GOT3 (cell line): ENCODE measurements at regions not wholly inside any gene's neighbourhood (a gene's known extent, or its start where the extent isn't known, plus 50 kb on each side); places are given as distances from the start of the nearest gene placed in this dataset.

ENCODE experiments used
- DNase-seq: peaks from one replicate; lab custom pipeline; 2025; ENCODE audit warnings: mixed read lengths; lab: John Stamatoyannopoulos, UW

- DNase-seq: no peak
Observed at GRCh38 chr10:78742406-78742729, 326.4 kb upstream of the ZMIZ1 start.

GRCh38 chr10:78742730-78743615 is 325.8 kb upstream of the ZMIZ1 start:
- no peak for DNase-seq

- no peak for DNase-seq
Observed at GRCh38 chr10:78744056-78744455, 324.7 kb upstream of the ZMIZ1 start.

- no peak for DNase-seq
Observed at GRCh38 chr10:78744491-78745090, 324.2 kb upstream of the ZMIZ1 start.

GRCh38 chr10:78745441-78745840 is 323.3 kb upstream of the ZMIZ1 start:
- DNase-seq: no peak

- no peak for DNase-seq
Observed at GRCh38 chr10:78746155-78746763, 322.5 kb upstream of the ZMIZ1 start.

- no peak for DNase-seq
Observed at GRCh38 chr10:78747401-78748234, 321.1 kb upstream of the ZMIZ1 start.

- DNase-seq: no peak
Observed at GRCh38 chr10:78748235-78748533, 320.6 kb upstream of the ZMIZ1 start.

- DNase-seq: no peak
Observed at GRCh38 chr10:78749200-78749599, 319.6 kb upstream of the ZMIZ1 start.

GRCh38 chr10:78749898-78750297 is 318.9 kb upstream of the ZMIZ1 start:
- no peak for DNase-seq

GRCh38 chr10:78750418-78750817 is 318.3 kb upstream of the ZMIZ1 start:
- no peak for DNase-seq

- DNase-seq: no peak
Observed at GRCh38 chr10:78751716-78752115, 317.1 kb upstream of the ZMIZ1 start.

GRCh38 chr10:78752221-78752620 is 316.5 kb upstream of the ZMIZ1 start:
- no peak for DNase-seq

GRCh38 chr10:78752708-78753107 is 316.1 kb upstream of the ZMIZ1 start:
- DNase-seq: no peak

GRCh38 chr10:78754269-78755062 is 314.3 kb upstream of the ZMIZ1 start:
- no peak for DNase-seq

GRCh38 chr10:78755063-78755701 is 313.6 kb upstream of the ZMIZ1 start:
- DNase-seq: no peak

- no peak for DNase-seq
Observed at GRCh38 chr10:78755877-78756455, 312.8 kb upstream of the ZMIZ1 start.

- peak; percentile 44 for DNase-seq
Observed at GRCh38 chr10:78756604-78757343, 312.0 kb upstream of the ZMIZ1 start.

GRCh38 chr10:78757344-78757925 is 311.3 kb upstream of the ZMIZ1 start:
- DNase-seq: no peak

- no peak for DNase-seq
Observed at GRCh38 chr10:78758176-78758575, 310.6 kb upstream of the ZMIZ1 start.
